Inferior parietal cortex (tissue), 1 donor: ENCODE measurements at regions not wholly inside any gene's neighbourhood (a gene's known extent, or its start where the extent isn't known, plus 50 kb on each side); places are given as distances from the start of the nearest gene placed in this dataset.

ENCODE experiments used
- DNase-seq: peaks from one replicate; pipeline ENCODE4 v3.0.0-alpha.2; 2016; ENCODE audit errors: extremely low spot score

GRCh38 chr15:70281811-70282307 lies 184.1 kb upstream of the TLE3 start:
- DNase-seq = no peak

GRCh38 chr15:70281261-70281810 lies 183.6 kb upstream of the TLE3 start:
- DNase-seq = no peak

- DNase-seq = no peak
These were observed 183.1 kb upstream of the TLE3 start for GRCh38 chr15:70280781-70281180.

GRCh38 chr15:70279096-70279495 lies 181.4 kb upstream of the TLE3 start:
- DNase-seq = no peak

- no peak for DNase-seq
These were observed 180.9 kb upstream of the TLE3 start for GRCh38 chr15:70278644-70279043.

- no peak for DNase-seq
These were observed 179.8 kb upstream of the TLE3 start for GRCh38 chr15:70277556-70277955.

GRCh38 chr15:70276401-70276800 lies 178.7 kb upstream of the TLE3 start:
- no peak for DNase-seq

GRCh38 chr15:70275461-70276138 lies 177.9 kb upstream of the TLE3 start:
- no peak for DNase-seq

- DNase-seq = no peak
These were observed 177.2 kb upstream of the TLE3 start for GRCh38 chr15:70274908-70275307.

- no peak for DNase-seq
These were observed 176.7 kb upstream of the TLE3 start for GRCh38 chr15:70274255-70274880.

GRCh38 chr15:70273808-70274207 lies 176.1 kb upstream of the TLE3 start:
- no peak for DNase-seq

GRCh38 chr15:70272565-70273355 lies 175.0 kb upstream of the TLE3 start:
- DNase-seq = no peak

GRCh38 chr15:70271422-70272088 lies 173.8 kb upstream of the TLE3 start:
- no peak for DNase-seq

GRCh38 chr15:70270752-70271111 lies 173.0 kb upstream of the TLE3 start:
- DNase-seq = no peak

GRCh38 chr15:70269991-70270751 lies 172.5 kb upstream of the TLE3 start:
- no peak for DNase-seq

GRCh38 chr15:70269311-70269911 lies 171.7 kb upstream of the TLE3 start:
- no peak for DNase-seq

GRCh38 chr15:70268698-70269251 lies 171.1 kb upstream of the TLE3 start:
- no peak for DNase-seq

GRCh38 chr15:70267879-70268278 lies 170.2 kb upstream of the TLE3 start:
- no peak for DNase-seq

GRCh38 chr15:70267306-70267705 lies 169.6 kb upstream of the TLE3 start:
- no peak for DNase-seq

- DNase-seq = no peak
These were observed 168.8 kb upstream of the TLE3 start for GRCh38 chr15:70266412-70267121.
